ENCODE measurements at regions not wholly inside any gene's neighbourhood (a gene's known extent, or its start where the extent isn't known, plus 50 kb on each side); places are given as distances from the start of the nearest gene placed in this dataset.

GRCh38 chr4:176979416-176979815 is 186.7 kb upstream of the VEGFC start:
- H3K27me3 ChIP-seq, result no peaks in the 10 kb centered on the region
- H3K4me3 ChIP-seq, result no peak overlapping the region
- no peak overlapping the region for H3K27ac ChIP-seq
- intact Hi-C loops (cut with DNase I), result no loop called here
- WGBS, 2 donors, result 62 to 65% methylated on average over 1 of the region's 1 CpG
- no peaks in the 10 kb centered on the region for H3K4me1 ChIP-seq
- DNase-seq, result no peak
- no peaks in the 10 kb centered on the region for H3K36me3 ChIP-seq
- TF ChIP-seq CTCF (IDR thresholded peaks at IDR 0.05) (no peak), POLR2A (IDR thresholded peaks at IDR 0.05) (no peak)
- H3K9me3 ChIP-seq, result no peaks in the 10 kb centered on the region

DNA sequence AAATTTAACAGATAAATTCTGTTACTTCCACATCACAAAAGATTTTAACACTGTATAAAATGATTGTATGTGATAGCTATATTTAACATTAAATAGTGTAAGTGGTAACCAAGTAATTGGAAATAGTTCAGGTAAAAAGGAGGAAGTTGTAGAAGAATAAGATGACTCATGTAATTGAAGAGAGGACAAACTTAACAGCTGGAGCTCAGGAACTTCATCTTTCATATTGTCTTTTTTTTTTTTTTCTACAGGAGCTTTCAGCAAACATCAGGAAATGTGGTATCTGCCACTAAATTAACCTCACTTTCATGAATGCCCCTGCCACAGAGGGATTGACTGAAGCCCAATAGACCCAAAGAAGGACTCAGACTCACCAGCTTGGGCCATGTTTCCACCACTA is 188.4 kb upstream of the VEGFC start:
- TF ChIP-seq POLR2A (IDR thresholded peaks at IDR 0.05) (no peak), CTCF (IDR thresholded peaks at IDR 0.05) (no peak)
- peak overlapping the region in 1 of 4 donors; percentile 71 for H3K27ac ChIP-seq
- no peak overlapping the region for H3K4me3 ChIP-seq
- no peaks in the 10 kb centered on the region for H3K4me1 ChIP-seq
- H3K27me3 ChIP-seq, result no peaks in the 10 kb centered on the region
- no peaks in the 10 kb centered on the region for H3K9me3 ChIP-seq
- intact Hi-C loops (cut with DNase I), result no loop called here
- no peak for DNase-seq
- no peaks in the 10 kb centered on the region for H3K36me3 ChIP-seq

GRCh38 chr4:176981551-176981950 is 188.8 kb upstream of the VEGFC start:
- WGBS, 2 donors, result 50 to 74% methylated on average over 2 of the region's 2 CpGs
- Histone ChIP-seq H3K27me3 (no peaks in the 10 kb centered on the region), H3K4me3 (no peak overlapping the region), H3K27ac (peak overlapping the region in 1 of 4 donors; percentile 71), H3K4me1 (no peaks in the 10 kb centered on the region), H3K36me3 (no peaks in the 10 kb centered on the region), H3K9me3 (no peaks in the 10 kb centered on the region)
- no peak for DNase-seq
- TF ChIP-seq CTCF (IDR thresholded peaks at IDR 0.05) (no peak), POLR2A (IDR thresholded peaks at IDR 0.05) (no peak)
- intact Hi-C loops (cut with DNase I), result no loop called here

- TF ChIP-seq CTCF (IDR thresholded peaks at IDR 0.05) (no peak), POLR2A (IDR thresholded peaks at IDR 0.05) (no peak)
- intact Hi-C loops (cut with DNase I), result no loop called here
- Histone ChIP-seq H3K9me3 (no peaks in the 10 kb centered on the region), H3K27ac (no peak overlapping the region), H3K36me3 (no peaks in the 10 kb centered on the region), H3K27me3 (no peaks in the 10 kb centered on the region), H3K4me3 (no peak overlapping the region), H3K4me1 (no peaks in the 10 kb centered on the region)
- 12 to 23% methylated on average over 1 of the region's 1 CpG for WGBS, 2 donors
- DNase-seq, result no peak
Measured at GRCh38 chr4:176988226-176988625, 195.5 kb upstream of the VEGFC start.

- H3K4me1 ChIP-seq, result no peaks in the 10 kb centered on the region
- no peak overlapping the region for H3K4me3 ChIP-seq
- no peak overlapping the region for H3K27ac ChIP-seq
- no peaks in the 10 kb centered on the region for H3K9me3 ChIP-seq
- no peaks in the 10 kb centered on the region for H3K36me3 ChIP-seq
- H3K27me3 ChIP-seq, result no peaks in the 10 kb centered on the region
- WGBS, 2 donors, result 65 to 89% methylated on average over 1 of the region's 1 CpG
- TF ChIP-seq POLR2A (IDR thresholded peaks at IDR 0.05), result no peak
- TF ChIP-seq CTCF (IDR thresholded peaks at IDR 0.05), result no peak
- no peak for DNase-seq
- intact Hi-C loops (cut with DNase I), result no loop called here
Measured at GRCh38 chr4:176989186-176989585, 196.5 kb upstream of the VEGFC start.
